Spleen (tissue), 7 donors: ENCODE measurements at regions not wholly inside any gene's neighbourhood (a gene's known extent, or its start where the extent isn't known, plus 50 kb on each side); places are given as distances from the start of the nearest gene placed in this dataset.

Experiments used
- POLR2A ChIP-seq, 3 donors: fragments of 450-650 bp; IDR thresholded peaks; one replicate each; pipeline ENCODE4 v1.5.1; 2017; ENCODE audit warnings: antibody characterized with exemption in 3 of 3, mild to moderate bottlenecking in 1 of 3
- TF ChIP-seq, protein P1 (sequence below), 11 experiments: fragments of 200-600 bp in 7 of 11; fragments of 450-650 bp in 4 of 11; sonication (generic) in 4 of 11; IDR thresholded peaks in 8 of 11; conservative IDR thresholded peaks in 3 of 11; 1 replicate in 7 of 11; 2 replicates in 4 of 11; pipeline versions ENCODE4 v1.4.0 to v1.8.0; 2016 to 2021; ENCODE audit warnings: antibody characterized with exemption in 11 of 11, inconsistent platforms in 4 of 11, mild to moderate bottlenecking in 1 of 11
- donor health status: DM: no; HTN: no; CAD: no; lungs with moderate emphysema.
- donor health status: DM: no; HTN: no; CAD: no.
- donor health status: DM: no; HTN: no; CAD: no.

DNA sequence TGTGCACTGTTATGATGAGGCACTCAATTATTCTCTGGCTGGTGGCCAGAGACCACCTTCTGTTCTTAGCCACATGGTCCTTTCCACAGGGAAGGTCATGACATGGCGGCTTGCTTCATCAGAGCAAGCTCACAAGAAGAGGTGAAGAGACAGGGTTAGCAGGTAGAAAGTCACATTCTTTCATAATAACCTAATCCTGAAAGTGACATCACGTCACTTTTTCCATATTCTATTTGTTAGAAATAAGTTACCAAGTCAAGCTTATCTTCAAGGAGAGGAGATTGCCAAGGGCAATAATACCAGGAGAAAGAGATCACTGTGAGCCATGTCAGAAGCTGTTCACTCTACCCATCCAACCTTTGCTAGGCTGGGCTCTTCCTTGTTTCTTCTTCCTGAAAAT lies 139.4 kb downstream of the OSR1 start:
- TF ChIP-seq POLR2A (IDR thresholded peaks at IDR 0.05), result no peak
- TF ChIP-seq, protein P1, sequence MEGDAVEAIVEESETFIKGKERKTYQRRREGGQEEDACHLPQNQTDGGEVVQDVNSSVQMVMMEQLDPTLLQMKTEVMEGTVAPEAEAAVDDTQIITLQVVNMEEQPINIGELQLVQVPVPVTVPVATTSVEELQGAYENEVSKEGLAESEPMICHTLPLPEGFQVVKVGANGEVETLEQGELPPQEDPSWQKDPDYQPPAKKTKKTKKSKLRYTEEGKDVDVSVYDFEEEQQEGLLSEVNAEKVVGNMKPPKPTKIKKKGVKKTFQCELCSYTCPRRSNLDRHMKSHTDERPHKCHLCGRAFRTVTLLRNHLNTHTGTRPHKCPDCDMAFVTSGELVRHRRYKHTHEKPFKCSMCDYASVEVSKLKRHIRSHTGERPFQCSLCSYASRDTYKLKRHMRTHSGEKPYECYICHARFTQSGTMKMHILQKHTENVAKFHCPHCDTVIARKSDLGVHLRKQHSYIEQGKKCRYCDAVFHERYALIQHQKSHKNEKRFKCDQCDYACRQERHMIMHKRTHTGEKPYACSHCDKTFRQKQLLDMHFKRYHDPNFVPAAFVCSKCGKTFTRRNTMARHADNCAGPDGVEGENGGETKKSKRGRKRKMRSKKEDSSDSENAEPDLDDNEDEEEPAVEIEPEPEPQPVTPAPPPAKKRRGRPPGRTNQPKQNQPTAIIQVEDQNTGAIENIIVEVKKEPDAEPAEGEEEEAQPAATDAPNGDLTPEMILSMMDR (IDR thresholded peaks at IDR 0.05 in 8 of 11, conservative IDR thresholded peaks at IDR 0.05 in 3 of 11), result no peak
